ENCODE measurements at regions not wholly inside any gene's neighbourhood (a gene's known extent, or its start where the extent isn't known, plus 50 kb on each side); places are given as distances from the start of the nearest gene placed in this dataset.

GRCh38 chr20:19113343-19113930, 99.0 kb upstream of the SLC24A3 start:
- TF ChIP-seq EZH2 (IDR thresholded peaks at IDR 0.05) (no peak), CTCF (IDR thresholded peaks at IDR 0.05 in 2 of 3, conservative IDR thresholded peaks at IDR 0.05 in 1 of 3; ENCODE audit: borderline replicate concordance in 1 of 3, insufficient read depth in 1 of 3, low read depth in 2 of 3, low read length in 2 of 3) (no peak)
